ENCODE measurements at regions not wholly inside any gene's neighbourhood (a gene's known extent, or its start where the extent isn't known, plus 50 kb on each side); places are given as distances from the start of the nearest gene placed in this dataset.

GRCh38 chr10:4698075-4698474 lies 127.9 kb upstream of the AKR1E2 start:
- no peak for TF ChIP-seq CTCF (IDR thresholded peaks at IDR 0.05)
- TF ChIP-seq EZH2 (IDR thresholded peaks at IDR 0.05; ENCODE audit: borderline replicate concordance, insufficient read depth, low read depth, low read length, poor library complexity, severe bottlenecking) = no peak

All from B cell (primary cell).